ENCODE measurements at regions not wholly inside any gene's neighbourhood (a gene's known extent, or its start where the extent isn't known, plus 50 kb on each side); places are given as distances from the start of the nearest gene placed in this dataset.

DNA sequence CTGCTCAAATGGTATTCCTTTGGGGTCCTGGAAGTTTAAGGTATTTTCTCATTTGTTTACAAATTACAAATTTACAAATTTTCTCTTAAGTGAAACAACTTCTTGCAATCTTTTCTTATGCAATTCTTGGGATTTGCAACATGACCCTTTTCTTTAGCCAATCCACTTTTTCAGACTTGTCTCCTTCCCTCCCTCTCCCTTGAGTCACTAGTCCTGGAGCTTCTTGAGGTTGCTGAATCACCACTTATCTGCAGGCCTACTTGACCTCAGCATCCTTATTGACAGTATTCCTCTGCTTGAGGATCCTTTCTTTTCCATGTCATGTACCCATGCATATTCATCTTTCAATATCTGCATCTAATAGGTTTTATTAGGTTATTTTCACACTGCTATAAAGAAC lies 302.8 kb upstream of the ADAMTS5 start:
- Histone ChIP-seq H3K9me3 (ENCODE audit: insufficient read depth, low read depth, low read length) (no peaks in the 10 kb centered on the region), H3K9me2 (replicated peaks; ENCODE audit: low read depth, low read length) (no peaks in the 10 kb centered on the region), H3K79me2 (ENCODE audit: insufficient read depth, low read length) (no peaks in the 10 kb centered on the region), H3F3A (ENCODE audit: low read depth) (no peaks in the 10 kb centered on the region), H3K4me3 (ENCODE audit: low read length, poor library complexity, severe bottlenecking) (no peak overlapping the region), H3K4me1 (ENCODE audit: insufficient read depth, low read length, poor library complexity, severe bottlenecking) (no peaks in the 10 kb centered on the region), H3K36me3 (ENCODE audit: insufficient read depth, low read length) (no peaks in the 10 kb centered on the region), H3K9ac (ENCODE audit: low read depth, low read length, poor library complexity, severe bottlenecking) (no peak overlapping the region), H3K27me3 (ENCODE audit: insufficient read depth, low read length, poor library complexity, severe bottlenecking) (no peaks in the 10 kb centered on the region), H3K4me2 (ENCODE audit: low read depth, low read length, poor library complexity, severe bottlenecking) (no peak overlapping the region), H4K20me1 (ENCODE audit: insufficient read depth, low read length, poor library complexity, severe bottlenecking) (no peaks in the 10 kb centered on the region), H2AFZ (ENCODE audit: low read length) (no peak overlapping the region)
- TF ChIP-seq CTCF (conservative IDR thresholded peaks at IDR 0.05; ENCODE audit: low read length) (no peak), EZH2phosphoT487 (IDR thresholded peaks at IDR 0.05; ENCODE audit: borderline replicate concordance) (no peak)

DNA sequence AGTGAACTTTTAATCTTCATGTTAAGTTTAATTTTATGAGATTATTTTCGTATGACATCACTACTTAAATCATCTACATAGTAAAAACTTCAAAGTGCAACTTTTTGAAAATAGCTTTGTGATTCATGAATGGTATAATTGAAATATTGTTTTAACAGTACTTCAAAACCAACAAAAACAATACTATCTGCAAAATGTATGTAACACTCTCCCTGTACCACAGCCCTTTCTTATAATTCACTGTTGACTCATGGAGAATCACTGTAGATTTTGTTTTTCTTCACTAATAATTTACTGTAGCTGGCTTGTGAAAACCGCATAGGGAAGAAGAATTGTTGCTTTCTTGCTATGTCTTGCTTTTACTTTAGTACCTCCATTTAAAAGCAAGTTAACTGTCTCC lies 301.4 kb upstream of the ADAMTS5 start:
- Histone ChIP-seq H4K20me1 (ENCODE audit: insufficient read depth, low read length, poor library complexity, severe bottlenecking) (no peaks in the 10 kb centered on the region), H3K4me3 (ENCODE audit: low read length, poor library complexity, severe bottlenecking) (no peak overlapping the region), H3F3A (ENCODE audit: low read depth) (no peaks in the 10 kb centered on the region), H3K36me3 (ENCODE audit: insufficient read depth, low read length) (no peaks in the 10 kb centered on the region), H3K9ac (ENCODE audit: low read depth, low read length, poor library complexity, severe bottlenecking) (no peak overlapping the region), H2AFZ (ENCODE audit: low read length) (no peak overlapping the region), H3K4me2 (ENCODE audit: low read depth, low read length, poor library complexity, severe bottlenecking) (no peak overlapping the region), H3K9me2 (replicated peaks; ENCODE audit: low read depth, low read length) (no peaks in the 10 kb centered on the region), H3K27me3 (ENCODE audit: insufficient read depth, low read length, poor library complexity, severe bottlenecking) (no peaks in the 10 kb centered on the region), H3K4me1 (ENCODE audit: insufficient read depth, low read length, poor library complexity, severe bottlenecking) (no peaks in the 10 kb centered on the region), H3K9me3 (ENCODE audit: insufficient read depth, low read depth, low read length) (no peaks in the 10 kb centered on the region), H3K79me2 (ENCODE audit: insufficient read depth, low read length) (no peaks in the 10 kb centered on the region)
- TF ChIP-seq CTCF (conservative IDR thresholded peaks at IDR 0.05; ENCODE audit: low read length): no peak
- no peak for TF ChIP-seq EZH2phosphoT487 (IDR thresholded peaks at IDR 0.05; ENCODE audit: borderline replicate concordance)

DNA sequence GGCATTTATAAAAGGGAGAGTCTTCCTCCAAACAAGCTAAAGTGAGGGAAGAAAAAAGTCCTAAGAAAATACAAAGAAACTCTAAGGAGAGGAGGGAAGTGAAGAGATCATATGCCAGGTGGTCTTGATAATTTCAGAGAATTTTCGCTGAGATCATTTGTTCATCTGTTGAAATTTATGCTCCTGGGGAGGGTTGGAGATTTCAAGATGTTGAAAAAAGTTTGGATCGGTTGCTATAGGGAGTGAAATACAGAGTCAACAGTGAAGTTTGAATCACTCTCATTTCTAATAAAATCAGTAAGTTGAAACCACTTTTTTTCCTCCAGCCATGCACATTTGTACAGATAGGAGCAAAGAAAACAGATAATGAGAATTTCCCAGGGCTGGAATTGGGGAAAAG lies 299.1 kb upstream of the ADAMTS5 start:
- Histone ChIP-seq H3K9me3 (ENCODE audit: insufficient read depth, low read depth, low read length) (no peaks in the 10 kb centered on the region), H3K27me3 (ENCODE audit: insufficient read depth, low read length, poor library complexity, severe bottlenecking) (no peaks in the 10 kb centered on the region), H4K20me1 (ENCODE audit: insufficient read depth, low read length, poor library complexity, severe bottlenecking) (no peaks in the 10 kb centered on the region), H3K4me1 (ENCODE audit: insufficient read depth, low read length, poor library complexity, severe bottlenecking) (no peaks in the 10 kb centered on the region), H3K4me2 (ENCODE audit: low read depth, low read length, poor library complexity, severe bottlenecking) (no peak overlapping the region), H2AFZ (ENCODE audit: low read length) (no peak overlapping the region), H3K36me3 (ENCODE audit: insufficient read depth, low read length) (no peaks in the 10 kb centered on the region), H3K9ac (ENCODE audit: low read depth, low read length, poor library complexity, severe bottlenecking) (no peak overlapping the region), H3K4me3 (ENCODE audit: low read length, poor library complexity, severe bottlenecking) (no peak overlapping the region), H3K9me2 (replicated peaks; ENCODE audit: low read depth, low read length) (no peaks in the 10 kb centered on the region), H3K79me2 (ENCODE audit: insufficient read depth, low read length) (no peaks in the 10 kb centered on the region), H3F3A (ENCODE audit: low read depth) (no peaks in the 10 kb centered on the region)
- no peak for TF ChIP-seq CTCF (conservative IDR thresholded peaks at IDR 0.05; ENCODE audit: low read length)
- TF ChIP-seq EZH2phosphoT487 (IDR thresholded peaks at IDR 0.05; ENCODE audit: borderline replicate concordance): no peak

Data from Loucy (cell line).